Ishikawa (cell line): ENCODE measurements at regions not wholly inside any gene's neighbourhood (a gene's known extent, or its start where the extent isn't known, plus 50 kb on each side); places are given as distances from the start of the nearest gene placed in this dataset.

ENCODE experiments used
- CEBPB ChIP-seq: IDR thresholded peaks from 2 replicates; pipeline ENCODE4 v1.6.1; 2012
- CREB1 ChIP-seq: IDR thresholded peaks from 2 replicates; pipeline ENCODE4 v1.6.1; 2012; ENCODE audit warnings: low read depth
- EGR1 ChIP-seq: IDR thresholded peaks from 2 replicates; pipeline ENCODE4 v1.6.1; 2012
- EP300 ChIP-seq: IDR thresholded peaks from 2 replicates; pipeline ENCODE4 v1.6.1; 2012; ENCODE audit warnings: borderline replicate concordance
- FOXM1 ChIP-seq: IDR thresholded peaks from 2 replicates; pipeline ENCODE4 v1.6.1; 2012; ENCODE audit warnings: low read depth, borderline replicate concordance
- MAX ChIP-seq: IDR thresholded peaks from 2 replicates; pipeline ENCODE4 v1.6.1; 2012
- NFIC ChIP-seq: IDR thresholded peaks from 2 replicates; pipeline ENCODE4 v1.6.1; 2012
- RAD21 ChIP-seq: IDR thresholded peaks from 2 replicates; pipeline ENCODE4 v1.6.1; 2012; ENCODE audit warnings: low read depth
- REST ChIP-seq: IDR thresholded peaks from 2 replicates; pipeline ENCODE4 v1.6.1; 2012; ENCODE audit warnings: low read depth, mild to moderate bottlenecking
- TAF1 ChIP-seq: IDR thresholded peaks from 2 replicates; pipeline ENCODE4 v1.6.1; 2012; ENCODE audit warnings: low read depth, mild to moderate bottlenecking
- TCF12 ChIP-seq: IDR thresholded peaks from 2 replicates; pipeline ENCODE4 v1.6.1; 2012; ENCODE audit warnings: low read depth
- TEAD4 ChIP-seq: IDR thresholded peaks from 2 replicates; pipeline ENCODE4 v1.6.1; 2012
- USF1 ChIP-seq: IDR thresholded peaks from 2 replicates; pipeline ENCODE4 v1.6.1; 2012
- YY1 ChIP-seq: IDR thresholded peaks from 2 replicates; pipeline ENCODE4 v1.6.1; 2012; ENCODE audit warnings: low read depth
- ZBTB7A ChIP-seq: IDR thresholded peaks from 2 replicates; pipeline ENCODE4 v1.6.1; 2012; ENCODE audit warnings: low read depth

GRCh38 chr10:126783806-126784557, 113.5 kb upstream of the C10orf90 start:
- TF ChIP-seq EGR1, result no peak
- no peak for TF ChIP-seq MAX
- no peak for TF ChIP-seq RAD21
- TF ChIP-seq TEAD4, result no peak
- TF ChIP-seq CREB1, result no peak
- TF ChIP-seq CEBPB, result no peak
- TF ChIP-seq NFIC, result no peak
- no peak for TF ChIP-seq TAF1

- TF ChIP-seq YY1 (no peak), EP300 (no peak), EGR1 (no peak), CEBPB (no peak), TCF12 (no peak), NFIC (no peak), FOXM1 (no peak), TAF1 (no peak), CREB1 (no peak), USF1 (no peak), MAX (no peak), TEAD4 (no peak)
These were observed 116.7 kb upstream of the C10orf90 start for GRCh38 chr10:126787201-126787600.

GRCh38 chr10:126795318-126795717, 109.9 kb upstream of the DOCK1 start:
- TF ChIP-seq CREB1, result no peak
- TF ChIP-seq CEBPB, result no peak
- no peak for TF ChIP-seq MAX
- TF ChIP-seq EGR1, result no peak
- TF ChIP-seq FOXM1, result no peak
- no peak for TF ChIP-seq USF1
- no peak for TF ChIP-seq REST
- no peak for TF ChIP-seq RAD21
- no peak for TF ChIP-seq EP300
- no peak for TF ChIP-seq TEAD4
- TF ChIP-seq ZBTB7A, result no peak
- TF ChIP-seq YY1, result no peak
- no peak for TF ChIP-seq TAF1
- no peak for TF ChIP-seq NFIC
- no peak for TF ChIP-seq TCF12

GRCh38 chr10:126798649-126799048, 106.6 kb upstream of the DOCK1 start:
- no peak for TF ChIP-seq TAF1
- peak; percentile 17; the same call in 1 of the 2 replicates for TF ChIP-seq NFIC

- TF ChIP-seq TCF12 (no peak), CEBPB (no peak), NFIC (no peak), EP300 (no peak), FOXM1 (no peak)
These were observed 101.8 kb upstream of the DOCK1 start for GRCh38 chr10:126803394-126803793.

GRCh38 chr10:126804396-126804795, 100.8 kb upstream of the DOCK1 start:
- TF ChIP-seq ZBTB7A (no peak), REST (no peak), NFIC (no peak), USF1 (no peak), CEBPB (no peak), EGR1 (no peak), RAD21 (no peak), TEAD4 (no peak), EP300 (no peak)
